Mesenchymal stem cell (in vitro differentiated cells and primary cell): ENCODE measurements at regions not wholly inside any gene's neighbourhood (a gene's known extent, or its start where the extent isn't known, plus 50 kb on each side); places are given as distances from the start of the nearest gene placed in this dataset.

Experiments
- DNase-seq: peaks from one replicate; pipeline ENCODE4 v3.0.0-alpha.2; 2013
- H2AFZ ChIP-seq: one replicate; pipeline ENCODE4 v1.6.1; 2013; ENCODE audit warnings: low read depth, mild to moderate bottlenecking, control low read depth, inconsistent platforms, low read length, moderate library complexity
- H2AK5ac ChIP-seq: 2 replicates; pipeline ENCODE4 v1.6.1; 2013; ENCODE audit warnings: low read length, moderate library complexity, mild to moderate bottlenecking, inconsistent platforms; ENCODE audit not compliant: severe bottlenecking
- H2BK120ac ChIP-seq: one replicate; pipeline ENCODE4 v1.6.1; 2013; ENCODE audit warnings: low read depth, mild to moderate bottlenecking, inconsistent platforms, low read length, moderate library complexity
- H2BK12ac ChIP-seq, 2 experiments: one replicate each; pipeline ENCODE4 v1.6.1; 2013; ENCODE audit warnings: inconsistent platforms in 2 of 2, low read length in 2 of 2, mild to moderate bottlenecking in 2 of 2, moderate library complexity in 2 of 2, control low read depth in 1 of 2
- H2BK15ac ChIP-seq: one replicate; pipeline ENCODE4 v1.6.1; 2013; ENCODE audit warnings: mild to moderate bottlenecking, low read depth, inconsistent platforms; ENCODE audit not compliant: poor library complexity, severe bottlenecking
- H2BK5ac ChIP-seq: 2 replicates; pipeline ENCODE4 v1.6.1; 2013; ENCODE audit warnings: low read depth, mild to moderate bottlenecking, low read length, control low read depth, inconsistent platforms; ENCODE audit not compliant: poor library complexity, severe bottlenecking
- H3K14ac ChIP-seq, 2 experiments: one replicate each; pipeline ENCODE4 v1.6.1; 2013; ENCODE audit warnings: inconsistent platforms in 2 of 2, low read length in 2 of 2, control low read depth in 1 of 2, mild to moderate bottlenecking in 1 of 2, moderate library complexity in 1 of 2
- H3K18ac ChIP-seq, 2 experiments: one replicate each; pipeline ENCODE4 v1.6.1; 2013; ENCODE audit warnings: inconsistent platforms in 2 of 2, low read length in 2 of 2, control low read depth in 1 of 2, low read depth in 1 of 2, mild to moderate bottlenecking in 1 of 2
- H3K23ac ChIP-seq, 2 experiments: one replicate each; pipeline ENCODE4 v1.6.1; 2013; ENCODE audit warnings: inconsistent platforms in 2 of 2, low read length in 2 of 2, mild to moderate bottlenecking in 2 of 2, moderate library complexity in 2 of 2, control low read depth in 1 of 2
- H3K27ac ChIP-seq: 2 replicates; pipeline ENCODE4 v1.5.1; 2013; ENCODE audit warnings: mild to moderate bottlenecking, moderate library complexity, low read length, control low read depth, inconsistent platforms; ENCODE audit not compliant: poor library complexity, severe bottlenecking
- H3K27me3 ChIP-seq, 2 experiments: 2 replicates each; pipeline versions ENCODE4 v1.6.1 to v1.7.0; 2013; ENCODE audit warnings: low read length in 2 of 2, mild to moderate bottlenecking in 2 of 2, moderate library complexity in 2 of 2, control low read depth in 1 of 2, inconsistent platforms in 1 of 2; ENCODE audit not compliant: control insufficient read depth in 1 of 2, insufficient read depth in 1 of 2
- H3K36me3 ChIP-seq, 2 experiments: 2 replicates each; pipeline versions ENCODE4 v1.6.1 to v1.7.0; 2013; ENCODE audit warnings: low read length in 2 of 2, control low read depth in 1 of 2, inconsistent platforms in 1 of 2, low read depth in 1 of 2, mild to moderate bottlenecking in 1 of 2; ENCODE audit not compliant: insufficient read depth in 2 of 2, control insufficient read depth in 1 of 2
- H3K4ac ChIP-seq, 2 experiments: one replicate each; pipeline ENCODE4 v1.6.1; 2013; ENCODE audit warnings: inconsistent platforms in 2 of 2, low read length in 2 of 2, mild to moderate bottlenecking in 2 of 2, moderate library complexity in 2 of 2, control low read depth in 1 of 2, low read depth in 1 of 2
- H3K4me1 ChIP-seq: 2 replicates; pipeline ENCODE4 v1.6.1; 2013; ENCODE audit warnings: low read depth, low read length, control low read depth; ENCODE audit not compliant: control insufficient read depth, insufficient read depth
- H3K4me2 ChIP-seq: 2 replicates; pipeline ENCODE4 v1.6.1; 2013; ENCODE audit warnings: low read length, mild to moderate bottlenecking, inconsistent platforms; ENCODE audit not compliant: poor library complexity, severe bottlenecking
- H3K4me3 ChIP-seq, 2 experiments: 2 replicates each; pipeline versions ENCODE4 v1.5.1 to v1.7.0; 2013; ENCODE audit warnings: low read length in 2 of 2, mild to moderate bottlenecking in 2 of 2, control low read depth in 1 of 2, low read depth in 1 of 2; ENCODE audit not compliant: insufficient read depth in 1 of 2
- H3K79me1 ChIP-seq: replicated peaks from 2 replicates; pipeline ENCODE4 v1.6.1; 2013; ENCODE audit warnings: mild to moderate bottlenecking, control low read depth, low read length, inconsistent platforms; ENCODE audit not compliant: poor library complexity, severe bottlenecking
- H3K9ac ChIP-seq: 2 replicates; pipeline ENCODE4 v1.7.0; 2013; ENCODE audit warnings: mild to moderate bottlenecking, low read length, moderate library complexity
- H3K9me3 ChIP-seq: 2 replicates; pipeline ENCODE4 v1.7.0; 2013; ENCODE audit warnings: mild to moderate bottlenecking, low read length; ENCODE audit not compliant: control insufficient read depth
- H4K8ac ChIP-seq: one replicate; pipeline ENCODE4 v1.6.1; 2013; ENCODE audit warnings: inconsistent platforms, mild to moderate bottlenecking, low read length, moderate library complexity
- H4K91ac ChIP-seq: one replicate; pipeline ENCODE4 v1.6.1; 2013; ENCODE audit warnings: mild to moderate bottlenecking, low read length, inconsistent platforms
- WGBS: methylation state at CpG from one replicate; pipeline ENCODE4 v1.1.7; 2013; ENCODE audit warnings: mixed read lengths; 5-methylcytosine and 5-hydroxymethylcytosine counted together

DNA sequence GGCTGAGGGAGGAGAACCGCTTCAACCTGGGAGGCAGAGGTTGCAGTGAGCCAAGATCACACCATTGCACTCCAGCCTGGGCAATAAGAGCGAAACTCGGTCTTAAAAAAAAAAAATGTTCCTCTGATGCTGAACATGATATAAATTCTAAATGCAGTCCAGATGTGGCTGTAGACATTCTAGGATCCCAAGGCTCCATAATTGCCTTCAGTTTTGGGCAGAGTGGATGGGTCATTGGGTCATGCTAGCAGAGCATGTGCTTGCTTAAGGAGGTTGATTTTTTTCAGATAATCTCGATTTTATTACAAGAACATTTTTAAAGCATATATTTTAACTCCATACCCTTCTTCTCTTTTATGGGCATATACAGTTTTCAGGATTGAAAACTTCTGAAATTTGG, 112.0 kb downstream of the UTRN start:
- Histone ChIP-seq H3K4me2 (no peak overlapping the region), H3K36me3 (peaks cover 0 to 3% of the 10 kb centered on the region in 2 experiments), H2AFZ (no peak overlapping the region), H3K4me1 (no peaks in the 10 kb centered on the region), H3K18ac (no peak overlapping the region), H3K4me3 (no peak overlapping the region), H3K9ac (no peak overlapping the region), H3K27me3 (no peaks in the 10 kb centered on the region), H3K9me3 (peaks cover 8% of the 10 kb centered on the region), H3K27ac (no peak overlapping the region), H3K23ac (no peak overlapping the region), H2BK12ac (no peak overlapping the region), H2BK120ac (no peak overlapping the region), H4K8ac (no peak overlapping the region), H2AK5ac (no peak overlapping the region), H2BK5ac (no peak overlapping the region), H3K14ac (no peak overlapping the region), H2BK15ac (no peak overlapping the region), H4K91ac (no peak overlapping the region), H3K4ac (no peak overlapping the region), H3K79me1 (peaks cover 25% of the 10 kb centered on the region)
- 95% methylated on average over 3 of the region's 4 CpGs for WGBS
- DNase-seq, result no peak

DNA sequence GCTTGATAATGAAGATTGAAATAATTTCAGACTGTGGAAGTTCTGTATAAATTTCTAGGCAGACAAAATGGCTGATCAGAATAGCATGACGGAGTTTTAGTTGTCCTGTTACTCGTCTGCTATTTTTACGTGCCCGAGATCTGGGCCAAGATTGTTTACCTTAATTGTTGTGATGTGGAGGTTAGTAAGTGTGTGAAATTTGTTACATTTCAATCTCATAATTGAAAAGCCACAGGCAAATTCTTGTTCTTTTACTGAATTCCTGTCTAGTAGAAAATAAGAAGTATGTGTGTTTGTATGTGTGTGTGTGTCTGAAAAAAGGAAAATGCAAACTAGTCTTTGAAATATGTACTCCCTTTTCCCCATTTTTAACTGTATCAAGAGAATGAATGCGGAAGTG, 115.2 kb downstream of the UTRN start:
- H3K18ac ChIP-seq, result no peak overlapping the region
- H2BK120ac ChIP-seq, result no peak overlapping the region
- no peak for DNase-seq
- peaks cover 8% of the 10 kb centered on the region for H3K9me3 ChIP-seq
- no peak overlapping the region for H4K8ac ChIP-seq
- H2AFZ ChIP-seq, result no peak overlapping the region
- H2AK5ac ChIP-seq, result no peak overlapping the region
- H3K27ac ChIP-seq, result no peak overlapping the region
- H3K9ac ChIP-seq, result no peak overlapping the region
- H3K4me2 ChIP-seq, result no peak overlapping the region
- H2BK5ac ChIP-seq, result no peak overlapping the region
- H3K4me1 ChIP-seq, result no peaks in the 10 kb centered on the region
- no peak overlapping the region for H3K4ac ChIP-seq
- no peak overlapping the region for H2BK15ac ChIP-seq
- H2BK12ac ChIP-seq, result no peak overlapping the region
- H3K23ac ChIP-seq, result no peak overlapping the region
- H3K36me3 ChIP-seq, result peaks cover 0 to 8% of the 10 kb centered on the region in 2 experiments
- no peaks in the 10 kb centered on the region for H3K27me3 ChIP-seq
- 96% methylated on average over 4 of the region's 5 CpGs for WGBS
- H3K14ac ChIP-seq, result no peak overlapping the region
- no peak overlapping the region for H3K4me3 ChIP-seq
- H4K91ac ChIP-seq, result no peak overlapping the region
- peaks cover 23% of the 10 kb centered on the region for H3K79me1 ChIP-seq

DNA sequence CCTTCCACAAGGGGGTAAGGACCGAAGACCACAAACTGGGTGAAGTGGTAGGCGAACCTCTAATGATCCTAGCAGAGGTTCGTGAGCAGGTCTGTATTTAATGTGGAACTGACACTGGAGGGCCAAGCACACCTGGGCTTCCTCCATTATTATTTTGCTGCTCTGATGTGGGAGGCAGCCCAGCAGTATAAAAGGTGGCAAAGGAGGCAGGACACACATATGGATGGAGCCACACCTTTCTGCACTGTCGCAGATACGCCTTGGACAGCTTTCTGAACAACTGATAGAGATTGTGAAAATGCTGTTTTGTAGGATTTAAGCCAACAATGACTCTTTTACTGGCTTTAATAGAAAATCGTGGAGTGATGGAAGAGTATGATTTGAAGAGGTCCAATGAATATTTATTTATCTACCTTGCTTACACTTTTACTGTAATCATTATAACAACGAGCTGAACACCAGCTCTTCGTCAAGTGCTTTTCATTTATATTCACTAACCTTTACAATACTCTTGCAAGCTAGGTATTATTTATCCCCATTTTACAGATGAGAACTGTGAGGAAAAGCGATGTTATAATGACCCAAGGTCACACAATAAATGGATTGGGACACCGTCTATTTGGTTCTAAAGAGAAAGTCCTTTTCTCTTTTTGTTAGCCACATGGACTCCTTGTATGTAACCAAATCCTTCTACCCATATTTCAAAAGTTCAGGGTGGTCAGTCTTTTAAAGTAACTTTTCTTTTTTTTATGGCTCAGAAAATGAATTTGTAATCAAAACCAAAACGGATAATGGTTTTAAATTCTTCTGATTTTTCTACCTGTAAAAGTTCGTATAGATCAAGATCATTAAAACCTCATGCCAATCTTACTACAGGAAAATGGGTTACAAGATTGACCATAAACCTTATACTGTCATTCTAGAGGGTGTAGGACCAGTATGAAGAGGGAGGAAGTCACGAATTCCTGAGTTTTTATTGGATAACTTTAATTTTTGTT, 116.9 kb downstream of the UTRN start:
- peaks cover 8% of the 10 kb centered on the region for H3K9me3 ChIP-seq
- H3K79me1 ChIP-seq, result peaks cover 23% of the 10 kb centered on the region
- no peak overlapping the region for H3K4me3 ChIP-seq
- no peak for DNase-seq
- H3K9ac ChIP-seq, result no peak overlapping the region
- no peak overlapping the region for H2BK12ac ChIP-seq
- H3K4me2 ChIP-seq, result no peak overlapping the region
- no peak overlapping the region for H2BK5ac ChIP-seq
- H3K27ac ChIP-seq, result no peak overlapping the region
- no peaks in the 10 kb centered on the region for H3K27me3 ChIP-seq
- no peak overlapping the region for H3K4ac ChIP-seq
- no peak overlapping the region for H4K91ac ChIP-seq
- H2AK5ac ChIP-seq, result no peak overlapping the region
- no peak overlapping the region for H3K14ac ChIP-seq
- no peak overlapping the region for H2BK120ac ChIP-seq
- no peak overlapping the region for H3K23ac ChIP-seq
- H3K4me1 ChIP-seq, result no peaks in the 10 kb centered on the region
- WGBS, result 100% methylated on average over 9 of the region's 13 CpGs
- peaks cover 0 to 8% of the 10 kb centered on the region in 2 experiments for H3K36me3 ChIP-seq
- no peak overlapping the region for H2BK15ac ChIP-seq
- H4K8ac ChIP-seq, result no peak overlapping the region
- H2AFZ ChIP-seq, result no peak overlapping the region
- H3K18ac ChIP-seq, result no peak overlapping the region

DNA sequence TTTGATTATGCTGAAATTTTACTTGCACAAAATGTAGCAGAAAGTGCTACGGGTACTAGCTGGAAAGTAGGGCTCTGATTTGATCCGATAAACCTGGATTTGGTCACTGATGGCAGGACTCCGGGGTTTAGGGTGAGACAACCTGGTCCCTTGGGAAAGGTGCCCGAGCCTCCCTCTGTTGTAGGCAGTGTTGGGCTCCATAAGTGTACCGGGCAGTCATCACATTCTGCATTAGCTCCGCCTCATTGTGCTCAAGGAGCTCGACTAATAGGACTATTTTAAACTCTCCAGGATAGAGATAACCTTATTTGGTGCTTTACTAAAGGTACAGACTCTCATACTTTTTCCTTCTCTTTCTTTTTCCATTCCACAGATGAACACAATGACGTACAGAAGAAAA, 117.6 kb downstream of the UTRN start:
- no peak overlapping the region for H3K4ac ChIP-seq
- WGBS, result 95% methylated on average over 8 of the region's 8 CpGs

More for the DNA sequence above, 117.6 kb downstream of the UTRN start:
- H2BK12ac ChIP-seq, result no peak overlapping the region
- no peak overlapping the region for H2BK15ac ChIP-seq
- H3K9me3 ChIP-seq, result peaks cover 7% of the 10 kb centered on the region
- H3K36me3 ChIP-seq, result peaks cover 0 to 8% of the 10 kb centered on the region in 2 experiments
- no peak overlapping the region for H3K27ac ChIP-seq
- H3K4me2 ChIP-seq, result no peak overlapping the region
- DNase-seq, result no peak
- peaks cover 22% of the 10 kb centered on the region for H3K79me1 ChIP-seq
- H3K18ac ChIP-seq, result no peak overlapping the region
- H3K27me3 ChIP-seq, result no peaks in the 10 kb centered on the region
- H3K9ac ChIP-seq, result no peak overlapping the region
- no peak overlapping the region for H2AK5ac ChIP-seq
- H4K91ac ChIP-seq, result no peak overlapping the region
- no peak overlapping the region for H2BK5ac ChIP-seq
- no peak overlapping the region for H2BK120ac ChIP-seq
- H3K23ac ChIP-seq, result no peak overlapping the region
- H2AFZ ChIP-seq, result no peak overlapping the region
- H3K4me3 ChIP-seq, result no peak overlapping the region
- H3K4me1 ChIP-seq, result no peaks in the 10 kb centered on the region
- H3K14ac ChIP-seq, result no peak overlapping the region
- no peak overlapping the region for H4K8ac ChIP-seq
